Neural progenitor cell (in vitro differentiated cells): ENCODE measurements at regions not wholly inside any gene's neighbourhood (a gene's known extent, or its start where the extent isn't known, plus 50 kb on each side); places are given as distances from the start of the nearest gene placed in this dataset.

ENCODE experiments used
- EZH2phosphoT487 ChIP-seq: fragments of 200-600 bp; sonication (generic); IDR thresholded peaks from 2 replicates; pipeline ENCODE4 v1.6.1; 2017; ENCODE audit warnings: antibody characterized with exemption
- TF ChIP-seq, protein P1 (sequence below): fragments of 200-600 bp; sonication (generic); IDR thresholded peaks from 2 replicates; pipeline ENCODE4 v1.5.1; 2017; ENCODE audit warnings: antibody characterized with exemption, mild to moderate bottlenecking

DNA sequence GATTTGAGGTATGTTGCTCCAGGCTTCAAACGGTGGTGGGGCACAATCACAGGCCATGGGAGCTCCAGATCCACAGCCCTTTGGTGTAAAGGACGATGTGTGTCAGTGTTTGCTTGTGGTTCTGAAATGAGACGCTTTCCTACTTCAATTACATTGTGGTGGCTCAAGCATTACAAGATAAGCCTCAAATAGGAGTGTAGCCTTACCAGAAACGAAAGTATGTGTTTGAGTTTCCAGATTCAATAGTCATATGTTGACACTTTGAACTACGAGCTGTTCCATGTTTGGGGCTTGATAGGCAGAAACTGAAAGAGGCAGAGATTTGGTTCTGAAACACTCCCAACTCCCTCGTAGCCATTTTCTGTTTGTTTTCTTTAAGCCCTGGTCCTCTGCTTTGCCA is 187.1 kb downstream of the MYLK4 start:
- TF ChIP-seq, protein P1, sequence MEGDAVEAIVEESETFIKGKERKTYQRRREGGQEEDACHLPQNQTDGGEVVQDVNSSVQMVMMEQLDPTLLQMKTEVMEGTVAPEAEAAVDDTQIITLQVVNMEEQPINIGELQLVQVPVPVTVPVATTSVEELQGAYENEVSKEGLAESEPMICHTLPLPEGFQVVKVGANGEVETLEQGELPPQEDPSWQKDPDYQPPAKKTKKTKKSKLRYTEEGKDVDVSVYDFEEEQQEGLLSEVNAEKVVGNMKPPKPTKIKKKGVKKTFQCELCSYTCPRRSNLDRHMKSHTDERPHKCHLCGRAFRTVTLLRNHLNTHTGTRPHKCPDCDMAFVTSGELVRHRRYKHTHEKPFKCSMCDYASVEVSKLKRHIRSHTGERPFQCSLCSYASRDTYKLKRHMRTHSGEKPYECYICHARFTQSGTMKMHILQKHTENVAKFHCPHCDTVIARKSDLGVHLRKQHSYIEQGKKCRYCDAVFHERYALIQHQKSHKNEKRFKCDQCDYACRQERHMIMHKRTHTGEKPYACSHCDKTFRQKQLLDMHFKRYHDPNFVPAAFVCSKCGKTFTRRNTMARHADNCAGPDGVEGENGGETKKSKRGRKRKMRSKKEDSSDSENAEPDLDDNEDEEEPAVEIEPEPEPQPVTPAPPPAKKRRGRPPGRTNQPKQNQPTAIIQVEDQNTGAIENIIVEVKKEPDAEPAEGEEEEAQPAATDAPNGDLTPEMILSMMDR = no peak
- TF ChIP-seq EZH2phosphoT487 = no peak
